ENCODE measurements at regions not wholly inside any gene's neighbourhood (a gene's known extent, or its start where the extent isn't known, plus 50 kb on each side); places are given as distances from the start of the nearest gene placed in this dataset.

DNA sequence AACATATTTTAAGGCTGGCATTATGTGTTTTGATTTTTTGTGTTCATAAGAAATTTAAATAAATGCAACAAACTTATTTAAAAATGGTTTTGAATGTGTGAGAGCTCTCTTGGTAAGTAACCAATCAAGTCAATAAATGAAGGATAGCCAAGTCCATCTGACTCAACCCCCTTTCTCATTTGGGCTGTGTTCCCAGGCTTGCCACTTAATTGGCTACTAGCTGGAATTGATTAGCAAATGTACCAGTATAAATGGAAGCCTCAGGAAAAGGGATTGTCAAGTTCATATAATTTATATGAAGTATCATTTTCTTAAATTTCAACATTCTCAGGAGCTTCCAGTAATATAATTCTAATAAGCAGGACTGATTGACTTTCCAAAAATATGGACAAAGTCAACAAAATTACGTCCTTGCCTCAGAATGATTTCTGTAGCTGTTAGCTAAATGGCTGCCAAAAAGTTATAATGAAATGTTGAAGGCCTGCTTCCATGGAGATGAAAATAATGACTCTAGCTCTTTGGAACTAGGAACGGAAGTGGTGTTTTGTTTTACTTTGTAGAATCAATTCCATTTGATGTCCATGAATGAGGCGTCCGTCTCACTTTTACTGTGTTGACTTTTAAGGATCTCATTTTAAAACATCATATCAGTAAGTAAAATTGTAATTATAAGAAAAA lies 614.9 kb downstream of the CDH26 start:
- no peaks in the 10 kb centered on the region for H3K27me3 ChIP-seq (ENCODE audit: control insufficient read depth, insufficient read depth, low read length)
- H3K36me3 ChIP-seq (ENCODE audit: control insufficient read depth, insufficient read depth, low read length) = no peaks in the 10 kb centered on the region
- no peak overlapping the region for H3K27ac ChIP-seq (ENCODE audit: low read length)
- no CpG with 5 or more reads among the region's 4 CpGs for WGBS (ENCODE audit: insufficient coverage, insufficient read length)
- no peak overlapping the region for H3K4me3 ChIP-seq (ENCODE audit: low read length)
- H3K9me3 ChIP-seq (ENCODE audit: control insufficient read depth, insufficient read depth, low read length) = no peaks in the 10 kb centered on the region
- no peaks in the 10 kb centered on the region for H3K4me1 ChIP-seq (ENCODE audit: control insufficient read depth, insufficient read depth, low read length)
- DNase-seq (ENCODE audit: low read depth, low spot score) = no peak

- Histone ChIP-seq H3K36me3 (ENCODE audit: control insufficient read depth, insufficient read depth, low read length) (no peaks in the 10 kb centered on the region), H3K27ac (ENCODE audit: low read length) (no peak overlapping the region), H3K4me3 (ENCODE audit: low read length) (no peak overlapping the region), H3K9me3 (ENCODE audit: control insufficient read depth, insufficient read depth, low read length) (no peaks in the 10 kb centered on the region), H3K4me1 (ENCODE audit: control insufficient read depth, insufficient read depth, low read length) (peaks cover 4% of the 10 kb centered on the region), H3K27me3 (ENCODE audit: control insufficient read depth, insufficient read depth, low read length) (no peaks in the 10 kb centered on the region)
- no peak for DNase-seq (ENCODE audit: low read depth, low spot score)
- no CpG with 5 or more reads among the region's 2 CpGs for WGBS (ENCODE audit: insufficient coverage, insufficient read length)
Observed at GRCh38 chr20:60576236-60576635, 618.0 kb downstream of the CDH26 start.

DNA sequence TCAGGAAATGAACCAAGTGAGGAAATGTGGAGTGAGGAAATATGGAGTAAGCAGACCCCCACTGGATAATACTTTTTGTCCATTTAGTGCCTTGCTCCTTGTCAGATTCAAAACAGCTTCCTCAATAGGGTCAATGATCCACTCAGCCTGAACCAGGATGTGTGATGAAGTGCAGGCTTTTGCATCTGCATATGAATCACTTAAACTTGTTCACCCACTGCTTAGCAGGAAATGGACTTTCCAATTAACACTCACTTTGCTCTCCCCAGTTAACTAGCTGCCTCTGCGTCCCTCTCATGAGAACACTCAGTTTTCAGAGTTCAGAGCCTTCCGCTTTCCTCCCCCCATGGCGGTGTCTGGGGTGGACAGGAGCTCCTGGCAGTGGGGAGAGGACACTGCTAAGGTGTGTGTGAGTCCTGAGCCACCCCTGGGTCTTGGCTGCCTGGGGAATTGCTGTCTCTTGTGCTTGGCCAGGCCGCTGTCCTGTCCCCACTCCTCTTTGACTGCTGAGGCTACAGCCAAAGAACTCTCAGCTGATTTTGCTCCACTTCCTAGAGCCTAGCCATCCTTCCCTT lies 621.8 kb downstream of the CDH26 start:
- peaks cover 4% of the 10 kb centered on the region for H3K4me1 ChIP-seq (ENCODE audit: control insufficient read depth, insufficient read depth, low read length)
- H3K27ac ChIP-seq (ENCODE audit: low read length) = peak overlapping the region; percentile 80
- no CpG with 5 or more reads among the region's 4 CpGs for WGBS (ENCODE audit: insufficient coverage, insufficient read length)
- H3K4me3 ChIP-seq (ENCODE audit: low read length) = no peak overlapping the region
- no peak for DNase-seq (ENCODE audit: low read depth, low spot score)
- H3K9me3 ChIP-seq (ENCODE audit: control insufficient read depth, insufficient read depth, low read length) = no peaks in the 10 kb centered on the region
- H3K27me3 ChIP-seq (ENCODE audit: control insufficient read depth, insufficient read depth, low read length) = no peaks in the 10 kb centered on the region
- H3K36me3 ChIP-seq (ENCODE audit: control insufficient read depth, insufficient read depth, low read length) = no peaks in the 10 kb centered on the region

GRCh38 chr20:60581606-60582115 lies 623.4 kb downstream of the CDH26 start:
- whole genome bisulfite sequencing (ENCODE audit: insufficient coverage, insufficient read length) = no CpG with 5 or more reads among the region's 4 CpGs

DNA sequence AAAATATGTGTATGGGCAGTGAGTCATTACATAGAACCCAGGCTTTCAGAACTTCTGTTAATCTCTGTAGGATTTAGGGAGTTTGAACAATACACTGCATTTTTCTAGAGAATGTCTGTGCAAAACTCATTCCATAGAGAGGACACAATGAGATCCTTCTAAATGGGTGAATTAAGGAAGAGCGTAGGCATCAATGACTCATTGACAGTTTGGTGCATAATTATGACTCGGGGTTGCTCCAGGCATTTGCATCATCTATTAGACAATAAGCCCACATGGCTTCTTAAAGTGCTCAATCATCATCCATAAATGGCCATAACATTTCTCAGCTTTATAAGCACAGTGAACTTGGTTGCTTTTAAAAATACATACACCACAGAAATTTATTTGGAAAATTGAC lies 625.5 kb downstream of the CDH26 start:
- Histone ChIP-seq H3K4me1 (ENCODE audit: control insufficient read depth, insufficient read depth, low read length) (peaks cover 4% of the 10 kb centered on the region), H3K27ac (ENCODE audit: low read length) (no peak overlapping the region), H3K27me3 (ENCODE audit: control insufficient read depth, insufficient read depth, low read length) (no peaks in the 10 kb centered on the region), H3K9me3 (ENCODE audit: control insufficient read depth, insufficient read depth, low read length) (no peaks in the 10 kb centered on the region), H3K36me3 (ENCODE audit: control insufficient read depth, insufficient read depth, low read length) (no peaks in the 10 kb centered on the region), H3K4me3 (ENCODE audit: low read length) (no peak overlapping the region)
- DNase-seq (ENCODE audit: low read depth, low spot score) = no peak
- no CpG with 5 or more reads among the region's 2 CpGs for WGBS (ENCODE audit: insufficient coverage, insufficient read length)

More at GRCh38 chr20:60581606-60582115, 623.4 kb downstream of the CDH26 start:
- DNase-seq (ENCODE audit: low read depth, low spot score) = no peak
- no peak overlapping the region for H3K27ac ChIP-seq (ENCODE audit: low read length)
- H3K27me3 ChIP-seq (ENCODE audit: control insufficient read depth, insufficient read depth, low read length) = no peaks in the 10 kb centered on the region
- peaks cover 4% of the 10 kb centered on the region for H3K4me1 ChIP-seq (ENCODE audit: control insufficient read depth, insufficient read depth, low read length)
- no peak overlapping the region for H3K4me3 ChIP-seq (ENCODE audit: low read length)
- no peaks in the 10 kb centered on the region for H3K9me3 ChIP-seq (ENCODE audit: control insufficient read depth, insufficient read depth, low read length)
- H3K36me3 ChIP-seq (ENCODE audit: control insufficient read depth, insufficient read depth, low read length) = no peaks in the 10 kb centered on the region

DNA sequence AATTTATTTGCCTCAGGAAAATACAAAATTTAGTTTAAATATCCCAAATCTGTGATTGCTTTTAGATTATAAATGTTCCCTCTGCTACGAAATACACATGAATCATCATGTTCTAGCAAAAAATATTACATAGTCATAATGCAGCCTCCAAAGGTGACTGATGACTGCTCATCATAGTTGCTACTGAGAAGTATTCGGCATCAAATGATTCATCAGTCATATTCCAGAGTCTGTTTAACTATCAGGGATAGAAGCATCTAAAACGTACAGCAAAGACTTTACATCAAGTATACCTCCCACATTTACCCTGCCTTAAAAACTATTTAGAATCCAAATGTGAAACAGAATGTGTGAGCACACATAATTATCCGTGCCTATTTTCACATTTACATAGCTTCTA lies 626.0 kb downstream of the CDH26 start:
- no peak overlapping the region for H3K27ac ChIP-seq (ENCODE audit: low read length)
- DNase-seq (ENCODE audit: low read depth, low spot score) = no peak
- peaks cover 4% of the 10 kb centered on the region for H3K4me1 ChIP-seq (ENCODE audit: control insufficient read depth, insufficient read depth, low read length)
- no CpG with 5 or more reads among the region's 4 CpGs for WGBS (ENCODE audit: insufficient coverage, insufficient read length)
- no peaks in the 10 kb centered on the region for H3K27me3 ChIP-seq (ENCODE audit: control insufficient read depth, insufficient read depth, low read length)
- H3K36me3 ChIP-seq (ENCODE audit: control insufficient read depth, insufficient read depth, low read length) = no peaks in the 10 kb centered on the region
- no peak overlapping the region for H3K4me3 ChIP-seq (ENCODE audit: low read length)
- H3K9me3 ChIP-seq (ENCODE audit: control insufficient read depth, insufficient read depth, low read length) = no peaks in the 10 kb centered on the region

- DNase-seq (ENCODE audit: low read depth, low spot score) = no peak
- Histone ChIP-seq H3K4me1 (ENCODE audit: control insufficient read depth, insufficient read depth, low read length) (no peaks in the 10 kb centered on the region), H3K27ac (ENCODE audit: low read length) (no peak overlapping the region), H3K9me3 (ENCODE audit: control insufficient read depth, insufficient read depth, low read length) (no peaks in the 10 kb centered on the region), H3K27me3 (ENCODE audit: control insufficient read depth, insufficient read depth, low read length) (no peaks in the 10 kb centered on the region), H3K4me3 (ENCODE audit: low read length) (no peak overlapping the region), H3K36me3 (ENCODE audit: control insufficient read depth, insufficient read depth, low read length) (no peaks in the 10 kb centered on the region)
- 100% methylated on average over 2 of the region's 4 CpGs for WGBS (ENCODE audit: insufficient coverage, insufficient read length)
Observed at GRCh38 chr20:60585651-60586050, 627.4 kb downstream of the CDH26 start.

GRCh38 chr20:60586269-60587050 lies 628.2 kb downstream of the CDH26 start:
- Histone ChIP-seq H3K4me1 (ENCODE audit: control insufficient read depth, insufficient read depth, low read length) (no peaks in the 10 kb centered on the region), H3K36me3 (ENCODE audit: control insufficient read depth, insufficient read depth, low read length) (no peaks in the 10 kb centered on the region), H3K27ac (ENCODE audit: low read length) (no peak overlapping the region), H3K4me3 (ENCODE audit: low read length) (no peak overlapping the region), H3K9me3 (ENCODE audit: control insufficient read depth, insufficient read depth, low read length) (no peaks in the 10 kb centered on the region), H3K27me3 (ENCODE audit: control insufficient read depth, insufficient read depth, low read length) (no peaks in the 10 kb centered on the region)
- WGBS (ENCODE audit: insufficient coverage, insufficient read length) = no CpG with 5 or more reads among the region's 11 CpGs
- no peak for DNase-seq (ENCODE audit: low read depth, low spot score)

DNA sequence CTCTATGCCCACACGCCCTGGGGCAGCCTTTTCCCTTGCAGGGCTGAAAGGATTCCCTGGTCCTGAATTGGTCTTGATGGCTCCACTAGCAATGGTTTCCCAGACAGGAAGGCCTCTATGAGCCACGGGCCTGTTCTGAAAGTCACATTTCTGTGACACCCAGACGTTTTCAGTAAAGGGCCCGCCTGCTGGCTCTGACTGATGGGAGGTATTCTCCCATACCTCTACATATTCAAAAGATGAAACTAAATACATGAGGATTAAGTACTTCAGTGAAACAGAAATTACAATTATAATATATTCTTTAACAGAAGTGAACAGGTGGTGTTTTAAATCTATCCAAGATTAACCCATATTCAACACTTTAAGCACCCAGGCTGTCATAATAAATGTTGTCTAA lies 629.8 kb downstream of the CDH26 start:
- no peaks in the 10 kb centered on the region for H3K27me3 ChIP-seq (ENCODE audit: control insufficient read depth, insufficient read depth, low read length)
- H3K36me3 ChIP-seq (ENCODE audit: control insufficient read depth, insufficient read depth, low read length) = no peaks in the 10 kb centered on the region
- no peak overlapping the region for H3K4me3 ChIP-seq (ENCODE audit: low read length)
- H3K27ac ChIP-seq (ENCODE audit: low read length) = no peak overlapping the region
- no peaks in the 10 kb centered on the region for H3K4me1 ChIP-seq (ENCODE audit: control insufficient read depth, insufficient read depth, low read length)
- no peak for DNase-seq (ENCODE audit: low read depth, low spot score)
- WGBS (ENCODE audit: insufficient coverage, insufficient read length) = no CpG with 5 or more reads among the region's 4 CpGs
- no peaks in the 10 kb centered on the region for H3K9me3 ChIP-seq (ENCODE audit: control insufficient read depth, insufficient read depth, low read length)

- H3K36me3 ChIP-seq (ENCODE audit: control insufficient read depth, insufficient read depth, low read length) = no peaks in the 10 kb centered on the region
- no peaks in the 10 kb centered on the region for H3K4me1 ChIP-seq (ENCODE audit: control insufficient read depth, insufficient read depth, low read length)
- WGBS (ENCODE audit: insufficient coverage, insufficient read length) = no CpG with 5 or more reads among the region's 3 CpGs
- no peak for DNase-seq (ENCODE audit: low read depth, low spot score)
- no peak overlapping the region for H3K4me3 ChIP-seq (ENCODE audit: low read length)
- no peaks in the 10 kb centered on the region for H3K27me3 ChIP-seq (ENCODE audit: control insufficient read depth, insufficient read depth, low read length)
- no peaks in the 10 kb centered on the region for H3K9me3 ChIP-seq (ENCODE audit: control insufficient read depth, insufficient read depth, low read length)
- H3K27ac ChIP-seq (ENCODE audit: low read length) = no peak overlapping the region
Observed at GRCh38 chr20:60589623-60590022, 631.4 kb downstream of the CDH26 start.
